ENCODE measurements at regions not wholly inside any gene's neighbourhood (a gene's known extent, or its start where the extent isn't known, plus 50 kb on each side); places are given as distances from the start of the nearest gene placed in this dataset.

GRCh38 chr6:27611451-27611850 lies 138.5 kb upstream of the ZNF184 start:
- TF ChIP-seq TSHZ2 (CRISPR knock-in tag; IDR thresholded peaks at IDR 0.05) (no peak), POU6F1 (CRISPR knock-in tag; IDR thresholded peaks at IDR 0.05; ENCODE audit: borderline replicate concordance, low read depth) (no peak), ZFP30 (CRISPR knock-in tag; IDR thresholded peaks at IDR 0.05) (no peak)
- ATAC-seq, result no peak

GRCh38 chr6:27608916-27609883 lies 136.3 kb upstream of the ZNF184 start:
- ATAC-seq, result peak; percentile 68
- TF ChIP-seq ZFP3 (CRISPR knock-in tag; IDR thresholded peaks at IDR 0.05) (no peak), POU6F1 (CRISPR knock-in tag; IDR thresholded peaks at IDR 0.05; ENCODE audit: borderline replicate concordance, low read depth) (no peak), ZFP30 (CRISPR knock-in tag; IDR thresholded peaks at IDR 0.05) (no peak), OSR1 (CRISPR knock-in tag; IDR thresholded peaks at IDR 0.05) (no peak), PPARA (CRISPR knock-in tag; IDR thresholded peaks at IDR 0.05; ENCODE audit: borderline replicate concordance) (no peak), ARNTL (CRISPR knock-in tag; IDR thresholded peaks at IDR 0.05; ENCODE audit: borderline replicate concordance, low read depth) (no peak), ZNF565 (CRISPR knock-in tag; conservative IDR thresholded peaks at IDR 0.05; ENCODE audit: low read depth) (no peak), ESRRG (CRISPR knock-in tag; IDR thresholded peaks at IDR 0.05) (no peak), ZNF8 (CRISPR knock-in tag; IDR thresholded peaks at IDR 0.05) (no peak), PATZ1 (CRISPR knock-in tag; IDR thresholded peaks at IDR 0.05; ENCODE audit: borderline replicate concordance) (no peak), SNAI2 (CRISPR knock-in tag; IDR thresholded peaks at IDR 0.05) (no peak), RARB (CRISPR knock-in tag; IDR thresholded peaks at IDR 0.05) (no peak), ZNF70 (CRISPR knock-in tag; IDR thresholded peaks at IDR 0.05) (no peak), ISL1 (CRISPR knock-in tag; IDR thresholded peaks at IDR 0.05) (no peak), TCF4 (CRISPR knock-in tag; IDR thresholded peaks at IDR 0.05; ENCODE audit: borderline replicate concordance) (no peak)

GRCh38 chr6:27605401-27606342 lies 132.8 kb upstream of the ZNF184 start:
- ATAC-seq, result peak; percentile 77
- TF ChIP-seq BACH2 (CRISPR knock-in tag; IDR thresholded peaks at IDR 0.05; ENCODE audit: borderline replicate concordance) (no peak), ESRRG (CRISPR knock-in tag; IDR thresholded peaks at IDR 0.05) (no peak)

- TF ChIP-seq CSDC2 (CRISPR knock-in tag; IDR thresholded peaks at IDR 0.05), result no peak
- peak; percentile 15; the same call in 2 of the 3 replicates for ATAC-seq
These were observed 132.1 kb upstream of the ZNF184 start for GRCh38 chr6:27604986-27605385.
